ENCODE measurements at regions not wholly inside any gene's neighbourhood (a gene's known extent, or its start where the extent isn't known, plus 50 kb on each side); places are given as distances from the start of the nearest gene placed in this dataset.

GRCh38 chr22:26740253-26740652, 82.9 kb downstream of the MIAT start:
- intact Hi-C loops (cut with DNase I) = no loop called here
- WGBS, 4 donors = 62 to 71% (median 67%) methylated on average over 8 to 9 of the region's 9 CpGs
- no peak for TF ChIP-seq POLR2A (IDR thresholded peaks at IDR 0.05)
- TF ChIP-seq, protein P1, sequence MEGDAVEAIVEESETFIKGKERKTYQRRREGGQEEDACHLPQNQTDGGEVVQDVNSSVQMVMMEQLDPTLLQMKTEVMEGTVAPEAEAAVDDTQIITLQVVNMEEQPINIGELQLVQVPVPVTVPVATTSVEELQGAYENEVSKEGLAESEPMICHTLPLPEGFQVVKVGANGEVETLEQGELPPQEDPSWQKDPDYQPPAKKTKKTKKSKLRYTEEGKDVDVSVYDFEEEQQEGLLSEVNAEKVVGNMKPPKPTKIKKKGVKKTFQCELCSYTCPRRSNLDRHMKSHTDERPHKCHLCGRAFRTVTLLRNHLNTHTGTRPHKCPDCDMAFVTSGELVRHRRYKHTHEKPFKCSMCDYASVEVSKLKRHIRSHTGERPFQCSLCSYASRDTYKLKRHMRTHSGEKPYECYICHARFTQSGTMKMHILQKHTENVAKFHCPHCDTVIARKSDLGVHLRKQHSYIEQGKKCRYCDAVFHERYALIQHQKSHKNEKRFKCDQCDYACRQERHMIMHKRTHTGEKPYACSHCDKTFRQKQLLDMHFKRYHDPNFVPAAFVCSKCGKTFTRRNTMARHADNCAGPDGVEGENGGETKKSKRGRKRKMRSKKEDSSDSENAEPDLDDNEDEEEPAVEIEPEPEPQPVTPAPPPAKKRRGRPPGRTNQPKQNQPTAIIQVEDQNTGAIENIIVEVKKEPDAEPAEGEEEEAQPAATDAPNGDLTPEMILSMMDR (IDR thresholded peaks at IDR 0.05) = no peak

DNA sequence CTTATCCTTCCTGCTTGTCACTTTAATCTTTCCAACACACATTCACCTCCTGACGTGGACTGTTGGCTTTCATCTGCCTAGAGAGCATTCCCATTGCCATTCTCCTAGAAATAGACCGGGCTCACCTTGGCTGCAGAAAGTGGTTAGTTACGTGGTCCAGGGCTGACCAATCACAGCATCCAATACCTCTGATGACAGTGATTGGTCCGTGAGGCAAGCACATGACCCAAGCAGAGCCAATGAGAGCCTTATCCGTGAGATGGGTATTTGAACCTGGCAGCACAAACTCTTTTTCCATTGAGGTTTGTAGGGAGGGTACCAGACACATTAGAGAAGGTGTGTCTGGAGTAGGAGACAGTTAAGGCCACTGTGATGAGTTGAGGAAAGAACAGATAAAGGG, 85.8 kb downstream of the MIAT start:
- Histone ChIP-seq H3K4me3 (no peak overlapping the region), H3K27ac (no peak overlapping the region), H3K4me1 (replicated peaks in 1 of 2) (no peaks in the 10 kb centered on the region), H3K36me3 (replicated peaks in 1 of 2) (no peaks in the 10 kb centered on the region), H3K9me3 (replicated peaks in 1 of 3) (peaks cover 0 to 5% (median 0%) of the 10 kb centered on the region in 3 donors), H3K27me3 (no peaks in the 10 kb centered on the region)
- DNase-seq = no peak
- 89 to 95% (median 92%) methylated on average over 5 of the region's 5 CpGs for WGBS, 4 donors
- intact Hi-C loops (cut with DNase I) = no loop called here
- no peak for TF ChIP-seq POLR2A (IDR thresholded peaks at IDR 0.05)
- TF ChIP-seq, protein P1 (IDR thresholded peaks at IDR 0.05) = no peak

More at GRCh38 chr22:26740253-26740652, 82.9 kb downstream of the MIAT start:
- H3K4me3 ChIP-seq = no peak overlapping the region
- no peaks in the 10 kb centered on the region for H3K36me3 ChIP-seq (replicated peaks in 1 of 2)
- no peaks in the 10 kb centered on the region for H3K4me1 ChIP-seq (replicated peaks in 1 of 2)
- H3K9me3 ChIP-seq (replicated peaks in 1 of 3) = peaks cover 0 to 5% (median 0%) of the 10 kb centered on the region in 3 donors
- no peak for DNase-seq
- no peaks in the 10 kb centered on the region for H3K27me3 ChIP-seq
- no peak overlapping the region for H3K27ac ChIP-seq

DNA sequence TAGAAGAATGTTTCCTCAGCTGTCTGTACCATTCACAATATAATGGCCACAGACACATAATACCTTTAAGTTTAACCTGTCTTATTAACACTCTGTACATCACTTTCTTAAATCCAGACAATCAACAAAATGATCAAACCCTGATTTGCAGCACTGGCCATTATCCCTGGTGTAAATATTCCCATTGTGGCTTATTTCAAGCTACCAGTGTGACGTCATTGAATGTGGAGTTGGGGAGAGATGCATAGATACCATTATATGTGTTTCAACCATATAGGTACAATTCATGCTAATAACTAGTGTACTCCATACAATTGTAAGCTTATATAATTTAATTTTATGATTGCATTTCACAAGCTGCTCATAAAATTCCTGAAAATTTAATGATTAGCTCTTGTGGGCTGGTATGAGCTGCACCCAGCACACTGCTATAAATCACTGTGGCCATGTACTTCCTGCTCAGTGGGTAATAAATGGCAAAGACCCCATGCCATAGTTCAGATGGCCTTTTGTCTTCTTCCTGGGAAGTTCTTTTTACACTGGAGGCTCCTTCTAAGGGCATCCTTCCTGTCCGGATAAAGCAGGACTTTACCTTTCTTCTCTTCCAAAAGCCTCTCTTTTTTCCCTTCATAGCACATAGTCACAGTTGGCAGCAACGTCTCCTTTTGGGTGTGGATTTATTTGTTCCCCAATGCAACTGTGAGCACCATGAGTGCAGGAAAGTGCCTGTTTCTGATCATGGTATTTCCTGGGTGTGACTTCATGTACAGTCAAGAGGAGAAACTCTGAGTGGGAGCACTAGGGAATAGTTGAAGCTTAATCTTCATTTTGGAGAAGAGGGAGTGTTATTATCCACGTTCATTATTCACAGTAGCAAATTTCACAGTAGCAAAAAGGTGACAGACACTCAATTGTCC, 87.8 kb downstream of the MIAT start:
- H3K4me1 ChIP-seq (replicated peaks in 1 of 2) = peaks cover 0 to 3% of the 10 kb centered on the region in 2 donors
- WGBS, 4 donors = 71 to 85% (median 76%) methylated on average over 4 of the region's 4 CpGs

GRCh38 chr22:26746311-26746710, 88.9 kb downstream of the MIAT start:
- no peaks in the 10 kb centered on the region for H3K36me3 ChIP-seq (replicated peaks in 1 of 2)
- 50 to 67% (median 61%) methylated on average over 1 of the region's 1 CpG for WGBS, 4 donors
- no peaks in the 10 kb centered on the region for H3K27me3 ChIP-seq
- no peaks in the 10 kb centered on the region for H3K9me3 ChIP-seq (replicated peaks in 1 of 3)
- peaks cover 3 to 4% of the 10 kb centered on the region in 2 donors for H3K4me1 ChIP-seq (replicated peaks in 1 of 2)
- no peak overlapping the region for H3K4me3 ChIP-seq
- H3K27ac ChIP-seq = no peak overlapping the region
- intact Hi-C loops (cut with DNase I) = no loop called here
- no peak for DNase-seq
- no peak for TF ChIP-seq POLR2A (IDR thresholded peaks at IDR 0.05)
- TF ChIP-seq, protein P1 (IDR thresholded peaks at IDR 0.05) = no peak

More for the DNA sequence above, 87.8 kb downstream of the MIAT start:
- no peak overlapping the region for H3K4me3 ChIP-seq
- H3K9me3 ChIP-seq (replicated peaks in 1 of 3) = no peaks in the 10 kb centered on the region
- H3K27ac ChIP-seq = no peak overlapping the region
- intact Hi-C loops (cut with DNase I) = no loop called here
- no peak for TF ChIP-seq POLR2A (IDR thresholded peaks at IDR 0.05)
- TF ChIP-seq, protein P1 (IDR thresholded peaks at IDR 0.05) = no peak
- no peak for DNase-seq
- no peaks in the 10 kb centered on the region for H3K27me3 ChIP-seq
- no peaks in the 10 kb centered on the region for H3K36me3 ChIP-seq (replicated peaks in 1 of 2)

All from adrenal gland (tissue), 9 donors.